OCI-LY1 (cell line): ENCODE measurements at regions not wholly inside any gene's neighbourhood (a gene's known extent, or its start where the extent isn't known, plus 50 kb on each side); places are given as distances from the start of the nearest gene placed in this dataset.

ENCODE experiments used
- CTCF ChIP-seq: fragments of 200-600 bp; sonication (generic), shearing (Covaris generic); IDR thresholded peaks from 2 replicates; pipeline ENCODE4 v1.5.1; 2017; ENCODE audit warnings: mild to moderate bottlenecking, antibody characterized with exemption, low read length, moderate library complexity, mixed read lengths
- EZH2 ChIP-seq: fragments of 200-600 bp; sonication (generic), shearing (Covaris generic); IDR thresholded peaks from 2 replicates; pipeline ENCODE4 v1.8.0; 2017; ENCODE audit warnings: borderline replicate concordance, mixed run types, mild to moderate bottlenecking, antibody characterized with exemption, low read length, moderate library complexity, mixed read lengths

GRCh38 chr17:72587156-72587555 lies 466.3 kb downstream of the SOX9 start:
- TF ChIP-seq CTCF (no peak), EZH2 (no peak)
